Naive thymus-derived CD8-positive, alpha-beta T cell (primary cell): ENCODE measurements at regions not wholly inside any gene's neighbourhood (a gene's known extent, or its start where the extent isn't known, plus 50 kb on each side); places are given as distances from the start of the nearest gene placed in this dataset.

ENCODE experiments used
- ATAC-seq, 2 donors: fragments of 150-1000 bp; cut with Tn5 transposase in 1 of 2; sonication (Bioruptor Pico), chemical (Tn5 transposase) in 1 of 2; 1 replicate in 1 of 2; 2 replicates in 1 of 2; pipeline ENCODE4 v1.10.0; 2021; ENCODE audit warnings: mild to moderate bottlenecking in 2 of 2, moderate library complexity in 2 of 2
- POLR2A ChIA-PET: fragments of 350-600 bp; sonication (Branson Sonifier 250); formaldehyde crosslinking; loops from one replicate; lab custom pipeline; 2021; ENCODE audit warnings: antibody characterized with exemption; lab: Charles Lee
- DNase-seq, 10 donors: peaks; one replicate each; pipeline versions ENCODE4 v3.0.0 to v3.0.0-alpha.2; 2020 to 2022
- H3K27ac Mint-ChIP-seq, 10 donors: one replicate each; pipeline ENCODE4 v1.8.0; 2020 to 2022; ENCODE audit warnings: mild to moderate bottlenecking in 10 of 10, mixed read lengths in 10 of 10, moderate library complexity in 4 of 10, inconsistent platforms in 1 of 10
- H3K27me3 Mint-ChIP-seq, 5 donors: one replicate each; pipeline ENCODE4 v1.8.0; 2021 to 2022; ENCODE audit warnings: mixed read lengths in 5 of 5
- H3K36me3 Mint-ChIP-seq, 3 donors: one replicate each; pipeline ENCODE4 v1.8.0; 2020 to 2022; ENCODE audit warnings: mixed read lengths in 3 of 3, mild to moderate bottlenecking in 2 of 3, inconsistent platforms in 1 of 3
- H3K4me1 Mint-ChIP-seq, 4 donors: one replicate each; pipeline ENCODE4 v1.8.0; 2021 to 2022; ENCODE audit warnings: mixed read lengths in 4 of 4
- H3K4me3 Mint-ChIP-seq, 10 donors: one replicate each; pipeline ENCODE4 v1.8.0; 2020 to 2022; ENCODE audit warnings: mild to moderate bottlenecking in 10 of 10, mixed read lengths in 10 of 10, moderate library complexity in 6 of 10, inconsistent platforms in 1 of 10
- H3K9me3 Mint-ChIP-seq, 9 donors: one replicate each; pipeline ENCODE4 v1.8.0; 2020 to 2022; ENCODE audit warnings: mixed read lengths in 9 of 9, mild to moderate bottlenecking in 3 of 9, inconsistent platforms in 1 of 9, moderate library complexity in 1 of 9

- no peak for ATAC-seq
- no peak for DNase-seq
- no peak overlapping the region for H3K4me3 Mint-ChIP-seq
- H3K9me3 Mint-ChIP-seq, result peaks cover 0 to 19% (median 3%) of the 10 kb centered on the region in 9 donors
- POLR2A ChIA-PET, result no interaction called here
- H3K27ac Mint-ChIP-seq, result no peak overlapping the region
- no peaks in the 10 kb centered on the region for H3K4me1 Mint-ChIP-seq
- peaks cover 4 to 31% (median 12%) of the 10 kb centered on the region in 5 donors for H3K27me3 Mint-ChIP-seq
- H3K36me3 Mint-ChIP-seq, result no peaks in the 10 kb centered on the region
Measured at GRCh38 chr13:111946214-111946613, 120.7 kb upstream of the SOX1 start.

- Mint-ChIP-seq H3K4me3 (no peak overlapping the region), H3K27ac (no peak overlapping the region), H3K27me3 (peaks cover 4 to 33% (median 12%) of the 10 kb centered on the region in 5 donors), H3K9me3 (peaks cover 0 to 23% (median 4%) of the 10 kb centered on the region in 9 donors), H3K4me1 (peaks cover 0 to 1% (median 0%) of the 10 kb centered on the region in 4 donors), H3K36me3 (no peaks in the 10 kb centered on the region)
- DNase-seq (no peak), ATAC-seq (no peak)
- POLR2A ChIA-PET, result no interaction called here
Measured at GRCh38 chr13:111947026-111947810, 119.7 kb upstream of the SOX1 start.

- peaks cover 0 to 1% (median 0%) of the 10 kb centered on the region in 4 donors for H3K4me1 Mint-ChIP-seq
- DNase-seq (no peak), ATAC-seq (no peak)
- H3K27ac Mint-ChIP-seq, result no peak overlapping the region
- H3K27me3 Mint-ChIP-seq, result peaks cover 4 to 33% (median 11%) of the 10 kb centered on the region in 5 donors
- POLR2A ChIA-PET, result no interaction called here
- H3K36me3 Mint-ChIP-seq, result no peaks in the 10 kb centered on the region
- peaks cover 0 to 21% (median 4%) of the 10 kb centered on the region in 9 donors for H3K9me3 Mint-ChIP-seq
- no peak overlapping the region for H3K4me3 Mint-ChIP-seq
Measured at GRCh38 chr13:111947876-111948275, 119.1 kb upstream of the SOX1 start.

DNA sequence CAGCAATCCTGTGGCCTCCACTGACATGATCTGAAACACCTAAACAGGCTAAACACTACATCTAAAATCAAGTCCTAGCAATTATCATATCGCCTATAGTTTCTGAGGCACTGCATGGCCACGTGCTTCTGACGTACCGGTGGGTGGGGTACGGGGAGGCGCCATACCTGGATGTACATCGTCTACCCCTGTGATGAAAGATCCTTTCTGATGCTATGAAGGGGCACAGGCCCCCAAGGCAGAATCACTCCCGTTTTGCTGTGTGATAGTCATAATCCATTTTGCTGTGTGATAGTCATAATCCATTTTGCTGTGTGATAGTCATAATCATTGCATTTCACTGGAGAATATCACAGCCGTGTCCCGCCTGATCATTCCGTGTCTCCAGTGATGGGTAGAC, 118.7 kb upstream of the SOX1 start:
- no peak for ATAC-seq
- no peaks in the 10 kb centered on the region for H3K36me3 Mint-ChIP-seq
- H3K4me1 Mint-ChIP-seq, result peaks cover 0 to 1% (median 0%) of the 10 kb centered on the region in 4 donors
- peaks cover 4 to 30% (median 9%) of the 10 kb centered on the region in 5 donors for H3K27me3 Mint-ChIP-seq
- peaks cover 0 to 19% (median 4%) of the 10 kb centered on the region in 9 donors for H3K9me3 Mint-ChIP-seq
- no peak overlapping the region for H3K4me3 Mint-ChIP-seq
- no peak for DNase-seq
- POLR2A ChIA-PET, result no interaction called here
- no peak overlapping the region for H3K27ac Mint-ChIP-seq

GRCh38 chr13:111948811-111949210, 118.1 kb upstream of the SOX1 start:
- ATAC-seq, result no peak
- H3K27me3 Mint-ChIP-seq, result peaks cover 4 to 30% (median 9%) of the 10 kb centered on the region in 5 donors
- DNase-seq, result no peak
- no peak overlapping the region for H3K27ac Mint-ChIP-seq
- H3K4me3 Mint-ChIP-seq, result no peak overlapping the region
- H3K9me3 Mint-ChIP-seq, result peaks cover 0 to 19% (median 4%) of the 10 kb centered on the region in 9 donors
- no peaks in the 10 kb centered on the region for H3K36me3 Mint-ChIP-seq
- H3K4me1 Mint-ChIP-seq, result peaks cover 0 to 1% (median 0%) of the 10 kb centered on the region in 4 donors
- POLR2A ChIA-PET, result no interaction called here

DNA sequence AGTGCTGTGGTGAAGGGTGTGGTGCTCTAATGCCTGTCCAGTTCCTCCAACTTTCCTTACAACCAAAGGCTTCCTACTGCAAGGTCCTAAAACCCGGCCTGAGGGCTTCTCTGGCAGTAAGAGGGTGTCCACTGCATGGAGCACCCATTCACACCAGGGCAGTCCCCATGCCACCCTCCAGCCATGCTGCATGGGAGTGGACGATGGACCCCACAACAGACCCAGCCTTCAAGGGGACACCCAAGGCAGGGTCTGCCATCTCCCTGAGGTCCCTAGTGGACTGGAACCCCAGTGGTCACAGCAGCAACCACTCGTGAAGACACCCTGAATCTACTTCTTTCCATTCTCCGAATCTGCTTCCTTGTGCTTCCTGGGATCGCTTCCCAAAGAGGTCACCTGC, 117.6 kb upstream of the SOX1 start:
- ATAC-seq, result no peak

DNA sequence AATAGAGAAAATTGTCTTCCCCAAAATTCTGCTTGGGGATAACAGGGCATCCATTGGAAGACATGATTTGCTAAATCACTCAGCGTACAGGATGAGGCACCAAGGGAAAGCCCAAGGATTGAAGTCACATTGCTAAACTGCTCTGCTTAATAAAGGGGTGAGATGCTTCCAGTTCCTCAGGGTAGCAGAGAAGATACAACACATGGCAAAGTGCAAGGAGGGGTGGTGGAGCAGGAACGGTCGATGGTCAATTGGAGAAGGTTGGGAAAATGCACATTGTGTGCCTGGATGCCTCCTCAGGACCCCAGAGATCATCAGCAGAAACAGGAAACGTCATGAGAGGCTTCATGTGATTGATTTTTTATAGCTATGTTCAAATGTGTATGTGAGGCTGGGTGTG, 116.3 kb upstream of the SOX1 start:
- no peak overlapping the region for H3K27ac Mint-ChIP-seq
- no peaks in the 10 kb centered on the region for H3K36me3 Mint-ChIP-seq
- POLR2A ChIA-PET, result no interaction called here
- no peak overlapping the region for H3K4me3 Mint-ChIP-seq
- DNase-seq, result no peak
- peaks cover 4 to 30% (median 7%) of the 10 kb centered on the region in 5 donors for H3K27me3 Mint-ChIP-seq
- ATAC-seq, result no peak
- peaks cover 0 to 24% (median 4%) of the 10 kb centered on the region in 9 donors for H3K9me3 Mint-ChIP-seq
- peaks cover 0 to 1% (median 0%) of the 10 kb centered on the region in 4 donors for H3K4me1 Mint-ChIP-seq

More for the DNA sequence above, 117.6 kb upstream of the SOX1 start:
- peaks cover 0 to 1% (median 0%) of the 10 kb centered on the region in 4 donors for H3K4me1 Mint-ChIP-seq
- DNase-seq, result no peak
- no peak overlapping the region for H3K4me3 Mint-ChIP-seq
- no peaks in the 10 kb centered on the region for H3K36me3 Mint-ChIP-seq
- H3K27ac Mint-ChIP-seq, result no peak overlapping the region
- peaks cover 4 to 30% (median 9%) of the 10 kb centered on the region in 5 donors for H3K27me3 Mint-ChIP-seq
- POLR2A ChIA-PET, result no interaction called here
- H3K9me3 Mint-ChIP-seq, result peaks cover 0 to 19% (median 4%) of the 10 kb centered on the region in 9 donors

DNA sequence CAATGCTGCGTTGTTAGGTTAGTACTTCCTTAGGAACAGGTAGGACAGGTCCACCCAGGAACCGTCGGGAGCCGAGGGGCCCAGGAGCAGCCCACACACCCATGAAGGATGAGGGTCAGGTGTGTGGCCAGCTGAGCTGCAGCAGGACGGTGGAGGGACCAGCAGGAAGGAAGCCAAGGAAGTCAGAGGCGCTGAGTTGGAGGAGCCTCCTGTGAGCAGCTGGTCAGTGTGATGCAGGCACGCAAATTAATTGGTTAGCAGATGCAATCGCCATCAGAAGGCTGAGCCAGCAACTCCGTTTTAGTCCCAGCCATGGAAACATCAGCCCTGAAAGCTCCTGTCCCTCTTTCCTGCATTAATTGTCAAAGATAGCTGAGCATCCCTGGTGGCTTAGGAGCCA, 114.9 kb upstream of the SOX1 start:
- H3K9me3 Mint-ChIP-seq, result peaks cover 0 to 25% (median 4%) of the 10 kb centered on the region in 9 donors
- POLR2A ChIA-PET, result no interaction called here

GRCh38 chr13:111952814-111953213, 114.1 kb upstream of the SOX1 start:
- H3K4me1 Mint-ChIP-seq, result peaks cover 0 to 1% (median 0%) of the 10 kb centered on the region in 4 donors
- DNase-seq (no peak), ATAC-seq (no peak)
- peaks cover 0 to 24% (median 4%) of the 10 kb centered on the region in 9 donors for H3K9me3 Mint-ChIP-seq
- H3K27me3 Mint-ChIP-seq, result peaks cover 3 to 30% (median 7%) of the 10 kb centered on the region in 5 donors
- no peak overlapping the region for H3K27ac Mint-ChIP-seq
- POLR2A ChIA-PET, result no interaction called here
- H3K36me3 Mint-ChIP-seq, result no peaks in the 10 kb centered on the region
- no peak overlapping the region for H3K4me3 Mint-ChIP-seq

More for the DNA sequence above, 114.9 kb upstream of the SOX1 start:
- Mint-ChIP-seq H3K4me1 (peaks cover 0 to 1% (median 0%) of the 10 kb centered on the region in 4 donors), H3K36me3 (no peaks in the 10 kb centered on the region), H3K27ac (no peak overlapping the region), H3K4me3 (no peak overlapping the region), H3K27me3 (peaks cover 3 to 30% (median 7%) of the 10 kb centered on the region in 5 donors)
- no peak for ATAC-seq
- no peak for DNase-seq

- Mint-ChIP-seq H3K9me3 (peaks cover 0 to 23% (median 3%) of the 10 kb centered on the region in 9 donors), H3K27ac (no peak overlapping the region), H3K4me3 (no peak overlapping the region), H3K36me3 (no peaks in the 10 kb centered on the region), H3K27me3 (peaks cover 1 to 25% (median 3%) of the 10 kb centered on the region in 5 donors), H3K4me1 (peaks cover 0 to 1% (median 0%) of the 10 kb centered on the region in 4 donors)
- POLR2A ChIA-PET, result no interaction called here
- ATAC-seq, result no peak
- DNase-seq, result no peak
Measured at GRCh38 chr13:111953546-111954178, 113.3 kb upstream of the SOX1 start.

DNA sequence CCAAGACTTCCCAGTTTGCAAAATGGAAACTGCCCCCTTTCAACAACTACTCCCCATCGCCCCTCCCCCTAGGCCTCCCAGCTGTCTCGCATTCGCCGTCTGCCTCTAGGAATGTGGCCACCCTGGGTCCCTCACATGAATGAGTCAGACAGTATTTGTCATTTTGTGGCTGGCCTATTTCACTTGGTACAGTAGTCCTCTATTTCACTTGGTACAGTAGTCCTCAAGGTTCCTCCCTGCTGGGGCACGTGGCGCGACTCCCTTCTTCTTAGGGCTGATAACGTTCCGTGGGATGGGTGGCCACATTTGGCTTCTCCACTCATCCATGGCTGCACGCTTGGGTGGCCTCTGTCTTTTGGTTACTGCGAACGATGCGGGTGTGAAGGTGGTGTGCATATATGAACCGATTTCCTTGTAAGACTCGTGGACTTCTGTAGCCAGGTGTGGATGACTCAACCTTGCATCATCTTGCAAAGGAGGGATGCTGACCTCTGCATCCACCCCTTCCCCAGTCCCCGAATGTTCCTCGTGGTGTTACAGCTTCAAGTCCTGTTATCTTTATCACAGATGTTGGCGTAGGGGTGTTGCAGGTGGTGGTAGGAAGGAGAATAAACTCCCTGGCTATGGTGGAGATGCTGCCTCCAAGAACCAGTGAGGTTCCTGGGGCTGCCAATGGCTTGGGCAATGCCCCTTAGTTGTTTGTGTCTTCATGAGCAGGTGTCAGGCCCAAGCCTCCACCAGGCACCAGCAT, 112.1 kb upstream of the SOX1 start:
- no peaks in the 10 kb centered on the region for H3K36me3 Mint-ChIP-seq
- no peak overlapping the region for H3K27ac Mint-ChIP-seq
- DNase-seq (no peak), ATAC-seq (no peak)
- H3K4me1 Mint-ChIP-seq, result peaks cover 0 to 1% (median 0%) of the 10 kb centered on the region in 4 donors
- peaks cover 0 to 15% (median 3%) of the 10 kb centered on the region in 9 donors for H3K9me3 Mint-ChIP-seq
- POLR2A ChIA-PET, result no interaction called here
- H3K27me3 Mint-ChIP-seq, result peaks cover 0 to 19% (median 2%) of the 10 kb centered on the region in 5 donors
- H3K4me3 Mint-ChIP-seq, result no peak overlapping the region

GRCh38 chr13:111955412-111956065, 111.4 kb upstream of the SOX1 start:
- ATAC-seq (no peak), DNase-seq (no peak)
- Mint-ChIP-seq H3K9me3 (peaks cover 0 to 14% (median 3%) of the 10 kb centered on the region in 9 donors), H3K27ac (no peak overlapping the region), H3K4me3 (no peak overlapping the region), H3K4me1 (peaks cover 0 to 1% (median 0%) of the 10 kb centered on the region in 4 donors), H3K36me3 (no peaks in the 10 kb centered on the region), H3K27me3 (peaks cover 0 to 19% (median 2%) of the 10 kb centered on the region in 5 donors)
- POLR2A ChIA-PET, result no interaction called here
